ENCODE measurements at regions not wholly inside any gene's neighbourhood (a gene's known extent, or its start where the extent isn't known, plus 50 kb on each side); places are given as distances from the start of the nearest gene placed in this dataset.
"Not testable (repeated sequence)": the region's sequence is repeated elsewhere in the genome, so short reads cannot be mapped to it uniquely, and the experiment has no call there.

GRCh38 chr16:86337581-86338402, 172.5 kb upstream of the FOXF1 start:
- no peak for DNase-seq

GRCh38 chr16:86338403-86339115, 171.8 kb upstream of the FOXF1 start:
- no peak for DNase-seq

- DNase-seq, result no peak
These were observed 168.0 kb upstream of the FOXF1 start for GRCh38 chr16:86342161-86342834.

GRCh38 chr16:86343027-86343795, 167.1 kb upstream of the FOXF1 start:
- peak; percentile 60 for DNase-seq

GRCh38 chr16:86343796-86344585, 166.3 kb upstream of the FOXF1 start:
- DNase-seq, result no peak

- DNase-seq, result no peak
These were observed 165.8 kb upstream of the FOXF1 start for GRCh38 chr16:86344586-86344871.

GRCh38 chr16:86344881-86345280, 165.4 kb upstream of the FOXF1 start:
- no peak for DNase-seq

- DNase-seq, result no peak
These were observed 164.8 kb upstream of the FOXF1 start for GRCh38 chr16:86345516-86345915.

GRCh38 chr16:86346034-86346433, 164.3 kb upstream of the FOXF1 start:
- DNase-seq, result no peak

GRCh38 chr16:86347090-86347489, 163.2 kb upstream of the FOXF1 start:
- DNase-seq, result peak; percentile 12

GRCh38 chr16:86347916-86348555, 162.3 kb upstream of the FOXF1 start:
- DNase-seq, result no peak

- no peak for DNase-seq
These were observed 160.9 kb upstream of the FOXF1 start for GRCh38 chr16:86349338-86349900.

GRCh38 chr16:86350289-86350688, 160.0 kb upstream of the FOXF1 start:
- DNase-seq, result no peak

GRCh38 chr16:86351041-86351784, 159.1 kb upstream of the FOXF1 start:
- DNase-seq, result no peak

- not testable (repeated sequence) for DNase-seq
These were observed 158.6 kb upstream of the FOXF1 start for GRCh38 chr16:86351785-86352139.

- DNase-seq, result no peak
These were observed 157.2 kb upstream of the FOXF1 start for GRCh38 chr16:86353148-86353547.

- no peak for DNase-seq
These were observed 156.4 kb upstream of the FOXF1 start for GRCh38 chr16:86353948-86354347.

GRCh38 chr16:86354641-86355513, 155.4 kb upstream of the FOXF1 start:
- DNase-seq, result no peak

- DNase-seq, result no peak
These were observed 154.8 kb upstream of the FOXF1 start for GRCh38 chr16:86355531-86355930.

GRCh38 chr16:86355951-86356350, 154.4 kb upstream of the FOXF1 start:
- DNase-seq, result no peak
